ENCODE measurements at regions not wholly inside any gene's neighbourhood (a gene's known extent, or its start where the extent isn't known, plus 50 kb on each side); places are given as distances from the start of the nearest gene placed in this dataset.
"Not testable (repeated sequence)": the region's sequence is repeated elsewhere in the genome, so short reads cannot be mapped to it uniquely, and the experiment has no call there.

DNA sequence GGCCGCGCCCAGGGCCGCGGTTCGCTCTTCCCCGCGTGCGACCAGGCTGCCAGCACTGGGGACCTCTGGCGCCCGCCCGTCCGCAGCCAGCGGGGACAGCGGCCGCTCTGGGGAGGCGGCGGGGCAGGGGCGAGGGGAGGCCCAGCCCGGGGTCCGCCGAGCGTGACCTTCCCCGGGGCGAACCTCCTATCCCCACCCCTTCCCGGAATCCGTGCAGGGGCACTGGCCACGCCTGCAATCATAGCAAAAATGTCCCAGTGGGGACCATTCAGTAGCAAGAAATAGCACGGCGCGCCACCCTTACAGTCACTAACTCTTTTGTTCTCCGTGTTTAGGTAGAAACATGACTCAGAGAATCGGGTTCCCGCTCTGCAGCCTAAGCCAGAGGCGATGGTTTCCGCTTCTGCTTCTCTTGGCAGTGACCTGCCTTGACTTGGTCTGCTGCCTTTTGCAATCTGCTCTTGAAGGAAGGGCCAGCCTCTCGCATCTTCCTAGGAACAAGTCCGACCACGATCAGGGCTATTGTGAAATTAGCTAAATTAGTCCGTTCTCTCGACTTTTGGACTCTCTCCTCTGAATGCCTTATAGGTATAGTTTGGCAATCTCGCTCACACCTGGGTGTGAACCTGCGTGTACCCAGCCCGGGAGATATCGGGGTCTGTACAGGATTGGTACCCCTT is 79.3 kb upstream of the ACBD5 start:
- H3K4me1 ChIP-seq (ENCODE audit: control insufficient read depth in 1 of 2, insufficient read depth in 1 of 2, low read depth in 1 of 2, low read length in 1 of 2): peaks cover 22 to 29% of the 10 kb centered on the region in 2 experiments
- H3K27ac ChIP-seq: peak overlapping the region; percentile 85
- TF ChIP-seq, protein P1, sequence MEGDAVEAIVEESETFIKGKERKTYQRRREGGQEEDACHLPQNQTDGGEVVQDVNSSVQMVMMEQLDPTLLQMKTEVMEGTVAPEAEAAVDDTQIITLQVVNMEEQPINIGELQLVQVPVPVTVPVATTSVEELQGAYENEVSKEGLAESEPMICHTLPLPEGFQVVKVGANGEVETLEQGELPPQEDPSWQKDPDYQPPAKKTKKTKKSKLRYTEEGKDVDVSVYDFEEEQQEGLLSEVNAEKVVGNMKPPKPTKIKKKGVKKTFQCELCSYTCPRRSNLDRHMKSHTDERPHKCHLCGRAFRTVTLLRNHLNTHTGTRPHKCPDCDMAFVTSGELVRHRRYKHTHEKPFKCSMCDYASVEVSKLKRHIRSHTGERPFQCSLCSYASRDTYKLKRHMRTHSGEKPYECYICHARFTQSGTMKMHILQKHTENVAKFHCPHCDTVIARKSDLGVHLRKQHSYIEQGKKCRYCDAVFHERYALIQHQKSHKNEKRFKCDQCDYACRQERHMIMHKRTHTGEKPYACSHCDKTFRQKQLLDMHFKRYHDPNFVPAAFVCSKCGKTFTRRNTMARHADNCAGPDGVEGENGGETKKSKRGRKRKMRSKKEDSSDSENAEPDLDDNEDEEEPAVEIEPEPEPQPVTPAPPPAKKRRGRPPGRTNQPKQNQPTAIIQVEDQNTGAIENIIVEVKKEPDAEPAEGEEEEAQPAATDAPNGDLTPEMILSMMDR (IDR thresholded peaks at IDR 0.05): no peak
- H3K9me3 ChIP-seq: no peaks in the 10 kb centered on the region
- no peaks in the 10 kb centered on the region for H3K27me3 ChIP-seq
- no peaks in the 10 kb centered on the region for H3K36me3 ChIP-seq
- peak overlapping the region; percentile 60 to 61 for H3K4me3 ChIP-seq (ENCODE audit: low read depth in 1 of 2, low read length in 1 of 2)

DNA sequence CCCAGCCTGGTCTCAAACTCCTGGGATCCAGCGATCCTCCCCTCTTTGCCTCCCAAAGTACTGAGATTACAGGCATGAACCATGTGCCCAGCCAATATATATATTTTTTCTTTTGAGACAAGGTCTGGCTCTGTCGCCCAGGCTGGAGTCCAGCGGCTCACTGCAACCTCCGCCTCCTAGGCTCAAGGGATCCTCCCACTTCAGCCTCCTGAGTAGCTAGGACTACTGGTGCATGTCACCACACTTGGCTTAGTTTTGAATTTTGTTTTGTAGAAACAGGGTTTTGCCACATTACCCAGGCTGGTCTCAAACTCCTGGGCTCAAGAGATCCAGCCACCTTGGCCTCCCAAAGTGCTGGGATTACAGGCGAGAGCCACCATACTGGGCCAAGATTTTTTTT is 78.5 kb upstream of the ACBD5 start:
- peaks cover 24 to 31% of the 10 kb centered on the region in 2 experiments for H3K4me1 ChIP-seq (ENCODE audit: control insufficient read depth in 1 of 2, insufficient read depth in 1 of 2, low read depth in 1 of 2, low read length in 1 of 2)
- peak overlapping the region; percentile 60 to 61 for H3K4me3 ChIP-seq (ENCODE audit: low read depth in 1 of 2, low read length in 1 of 2)
- H3K9me3 ChIP-seq, H3K36me3 ChIP-seq, H3K27me3 ChIP-seq: not testable (repeated sequence)
- H3K27ac ChIP-seq: peak overlapping the region; percentile 85

DNA sequence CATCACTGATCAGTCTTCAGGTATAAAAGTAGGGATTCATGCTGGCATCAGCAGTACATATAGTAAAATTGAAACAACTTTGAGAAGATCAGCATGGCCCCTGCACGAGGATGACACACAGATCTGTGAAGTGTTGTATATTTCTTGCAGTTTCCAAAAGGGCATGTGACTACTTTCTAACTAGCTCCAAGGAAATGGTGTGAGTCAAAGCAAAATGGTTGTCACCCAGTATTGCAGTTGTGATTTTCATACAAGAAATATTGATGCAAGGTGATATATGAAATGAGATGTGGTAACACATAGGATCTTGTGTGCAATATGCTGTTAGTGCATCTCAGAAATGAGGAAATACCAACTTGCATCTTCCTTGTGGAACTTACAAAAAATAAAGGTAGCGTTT is 74.5 kb upstream of the ACBD5 start:
- peak overlapping the region; percentile 43 for H3K27ac ChIP-seq
- H3K4me1 ChIP-seq (ENCODE audit: control insufficient read depth in 1 of 2, insufficient read depth in 1 of 2, low read depth in 1 of 2, low read length in 1 of 2): peaks cover 17 to 22% of the 10 kb centered on the region in 2 experiments
- H3K27me3 ChIP-seq; H3K36me3 ChIP-seq; H3K9me3 ChIP-seq; H3K4me3 ChIP-seq (ENCODE audit: low read depth in 1 of 2, low read length in 1 of 2): not testable (repeated sequence)

DNA sequence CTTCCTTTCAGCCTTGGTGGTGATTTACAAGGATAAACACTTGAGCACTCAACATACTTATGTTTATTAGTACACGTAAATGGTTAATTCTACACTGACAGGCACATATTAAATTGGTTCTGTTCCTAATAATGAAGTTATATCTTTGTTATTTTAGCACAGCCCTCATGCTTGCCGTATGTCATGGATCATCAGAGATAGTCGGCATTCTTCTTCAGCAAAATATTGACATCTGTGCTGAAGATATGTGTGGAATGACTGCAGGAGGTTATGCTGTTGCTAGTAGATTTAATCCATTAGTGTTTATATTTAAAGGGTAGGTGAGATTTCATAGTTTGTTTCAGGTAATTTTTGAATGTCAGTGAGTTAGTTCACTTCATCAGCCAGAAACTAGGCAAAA is 73.0 kb upstream of the ACBD5 start:
- peaks cover 7 to 10% of the 10 kb centered on the region in 2 experiments for H3K4me1 ChIP-seq (ENCODE audit: control insufficient read depth in 1 of 2, insufficient read depth in 1 of 2, low read depth in 1 of 2, low read length in 1 of 2)
- not testable (repeated sequence) for H3K9me3 ChIP-seq; H3K4me3 ChIP-seq (ENCODE audit: low read depth in 1 of 2, low read length in 1 of 2); H3K36me3 ChIP-seq; H3K27ac ChIP-seq; H3K27me3 ChIP-seq

DNA sequence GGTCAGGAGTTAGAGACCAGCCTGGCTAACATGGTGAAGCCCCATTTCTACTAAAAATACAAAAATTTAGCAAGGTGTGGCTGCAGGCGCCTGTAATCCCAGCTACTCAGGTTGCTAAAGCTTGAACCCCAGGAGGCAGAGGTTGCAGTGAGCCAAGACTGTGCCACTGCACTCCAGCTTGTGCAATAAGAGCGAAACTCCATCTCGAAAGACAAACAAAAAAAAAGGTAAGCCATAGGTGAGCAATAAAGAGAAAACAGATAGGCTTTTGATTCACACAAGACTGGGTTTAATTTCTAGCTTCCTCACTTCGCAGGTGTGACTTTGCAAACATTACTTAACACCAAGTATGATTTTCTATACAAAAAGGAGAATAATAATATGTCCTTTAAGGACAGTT is 72.3 kb upstream of the ACBD5 start:
- no peak overlapping the region for H3K27ac ChIP-seq
- no peaks in the 10 kb centered on the region for H3K9me3 ChIP-seq
- peaks cover 7 to 10% of the 10 kb centered on the region in 2 experiments for H3K4me1 ChIP-seq (ENCODE audit: control insufficient read depth in 1 of 2, insufficient read depth in 1 of 2, low read depth in 1 of 2, low read length in 1 of 2)
- H3K27me3 ChIP-seq: no peaks in the 10 kb centered on the region
- H3K4me3 ChIP-seq (ENCODE audit: low read depth in 1 of 2, low read length in 1 of 2): no peak overlapping the region
- no peaks in the 10 kb centered on the region for H3K36me3 ChIP-seq
- TF ChIP-seq, protein P1 (IDR thresholded peaks at IDR 0.05): no peak

DNA sequence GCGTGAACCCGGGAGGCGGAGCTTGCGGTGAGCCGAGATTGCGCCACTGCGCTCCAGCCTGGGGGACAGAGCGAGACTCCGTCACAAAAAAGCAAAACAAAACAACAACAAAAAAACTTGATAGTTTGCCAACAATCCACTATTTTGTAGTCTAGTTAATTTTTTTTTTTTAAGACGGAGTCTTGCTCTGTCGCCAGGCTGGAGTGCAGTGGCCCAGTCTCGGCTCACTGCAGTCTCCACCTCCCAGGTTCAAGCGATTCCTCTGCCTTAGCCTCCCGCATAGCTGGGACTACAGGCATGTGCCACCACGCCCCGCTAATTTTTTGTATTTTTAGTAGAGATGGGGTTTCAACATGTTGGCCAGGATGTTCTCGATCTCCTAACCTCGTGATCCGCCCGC is 71.2 kb upstream of the ACBD5 start:
- H3K4me1 ChIP-seq (ENCODE audit: control insufficient read depth in 1 of 2, insufficient read depth in 1 of 2, low read depth in 1 of 2, low read length in 1 of 2): peaks cover 7 to 10% of the 10 kb centered on the region in 2 experiments
- H3K27me3 ChIP-seq; H3K27ac ChIP-seq; H3K9me3 ChIP-seq; H3K36me3 ChIP-seq; H3K4me3 ChIP-seq (ENCODE audit: low read depth in 1 of 2, low read length in 1 of 2): not testable (repeated sequence)

DNA sequence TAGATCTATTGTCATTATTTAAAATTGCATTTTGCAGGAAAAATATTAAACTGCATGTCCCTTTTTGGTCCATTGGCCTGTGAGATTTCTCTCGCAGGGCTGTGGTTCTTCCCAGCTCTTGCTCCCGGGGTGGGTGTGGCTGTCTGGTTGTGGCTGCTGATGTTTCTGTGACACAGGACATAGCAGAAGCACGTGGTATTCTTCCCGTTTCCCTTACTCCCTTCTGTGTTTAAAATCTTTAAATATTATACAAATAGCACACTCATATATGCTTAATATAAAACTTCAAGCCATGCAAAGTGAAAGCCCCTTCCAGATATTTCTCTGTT is 57.9 kb upstream of the ACBD5 start:
- H3K4me1 ChIP-seq (ENCODE audit: control insufficient read depth in 1 of 2, insufficient read depth in 1 of 2, low read depth in 1 of 2, low read length in 1 of 2); H3K27me3 ChIP-seq; H3K9me3 ChIP-seq; H3K4me3 ChIP-seq (ENCODE audit: low read depth in 1 of 2, low read length in 1 of 2); H3K36me3 ChIP-seq; H3K27ac ChIP-seq: not testable (repeated sequence)

DNA sequence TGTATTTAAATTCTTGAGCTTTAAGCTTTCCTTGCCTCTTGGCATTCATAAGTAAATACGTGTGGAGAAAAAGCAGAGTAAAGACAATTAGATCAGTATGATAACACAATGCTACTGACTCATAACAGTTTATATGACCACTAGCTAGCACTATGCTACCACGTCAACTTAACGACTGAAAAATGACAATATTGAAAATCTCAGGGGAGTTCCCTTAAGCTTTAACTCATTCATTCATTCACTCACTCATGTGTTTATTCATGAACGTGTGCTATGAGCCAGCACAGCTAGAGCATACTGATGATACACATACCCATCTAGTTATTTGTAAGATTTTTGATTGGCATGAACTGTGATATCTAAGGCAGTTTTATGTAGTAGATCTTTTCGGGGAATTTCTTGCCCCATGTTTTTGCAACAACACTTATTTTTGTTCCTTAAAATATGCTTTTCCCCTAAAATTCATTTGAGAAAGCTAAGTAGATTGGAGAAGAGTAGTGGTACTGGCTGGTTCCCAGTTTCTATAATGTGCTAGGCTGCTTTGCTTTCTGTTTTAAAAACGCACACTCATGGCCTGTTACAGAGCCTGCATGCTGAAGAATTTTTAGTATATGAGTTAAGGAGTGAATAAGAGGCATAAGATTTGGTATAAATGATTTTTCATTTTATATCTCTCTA is 57.4 kb upstream of the ACBD5 start:
- no peaks in the 10 kb centered on the region for H3K4me1 ChIP-seq (ENCODE audit: control insufficient read depth in 1 of 2, insufficient read depth in 1 of 2, low read depth in 1 of 2, low read length in 1 of 2)
- no peaks in the 10 kb centered on the region for H3K9me3 ChIP-seq
- no peaks in the 10 kb centered on the region for H3K27me3 ChIP-seq
- no peak overlapping the region for H3K4me3 ChIP-seq (ENCODE audit: low read depth in 1 of 2, low read length in 1 of 2)
- H3K27ac ChIP-seq: no peak overlapping the region
- no peaks in the 10 kb centered on the region for H3K36me3 ChIP-seq
- TF ChIP-seq, protein P1 (IDR thresholded peaks at IDR 0.05): no peak

DNA sequence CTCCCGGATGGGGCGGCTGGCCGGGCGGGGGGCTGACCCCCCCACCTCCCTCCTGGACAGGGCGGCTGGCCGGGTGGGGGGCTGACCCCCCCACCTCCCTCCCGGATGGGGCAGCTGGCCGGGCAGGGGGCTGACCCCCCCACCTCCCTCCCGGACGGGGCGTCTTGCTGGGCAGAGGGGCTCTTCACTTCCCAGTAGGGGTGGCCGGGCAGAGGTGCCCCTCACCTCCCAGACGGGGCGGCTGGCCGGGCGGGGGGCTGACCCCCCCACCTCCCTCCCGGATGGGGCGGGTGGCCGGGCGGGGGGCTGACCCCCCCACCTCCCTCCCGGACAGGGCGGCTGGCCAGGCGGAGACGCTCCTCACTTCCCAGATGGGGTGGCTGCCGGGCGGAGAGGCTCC is 55.7 kb upstream of the ACBD5 start:
- not testable (repeated sequence) for H3K4me3 ChIP-seq (ENCODE audit: low read depth in 1 of 2, low read length in 1 of 2); H3K36me3 ChIP-seq; H3K27ac ChIP-seq; H3K9me3 ChIP-seq; H3K4me1 ChIP-seq (ENCODE audit: control insufficient read depth in 1 of 2, insufficient read depth in 1 of 2, low read depth in 1 of 2, low read length in 1 of 2); H3K27me3 ChIP-seq

DNA sequence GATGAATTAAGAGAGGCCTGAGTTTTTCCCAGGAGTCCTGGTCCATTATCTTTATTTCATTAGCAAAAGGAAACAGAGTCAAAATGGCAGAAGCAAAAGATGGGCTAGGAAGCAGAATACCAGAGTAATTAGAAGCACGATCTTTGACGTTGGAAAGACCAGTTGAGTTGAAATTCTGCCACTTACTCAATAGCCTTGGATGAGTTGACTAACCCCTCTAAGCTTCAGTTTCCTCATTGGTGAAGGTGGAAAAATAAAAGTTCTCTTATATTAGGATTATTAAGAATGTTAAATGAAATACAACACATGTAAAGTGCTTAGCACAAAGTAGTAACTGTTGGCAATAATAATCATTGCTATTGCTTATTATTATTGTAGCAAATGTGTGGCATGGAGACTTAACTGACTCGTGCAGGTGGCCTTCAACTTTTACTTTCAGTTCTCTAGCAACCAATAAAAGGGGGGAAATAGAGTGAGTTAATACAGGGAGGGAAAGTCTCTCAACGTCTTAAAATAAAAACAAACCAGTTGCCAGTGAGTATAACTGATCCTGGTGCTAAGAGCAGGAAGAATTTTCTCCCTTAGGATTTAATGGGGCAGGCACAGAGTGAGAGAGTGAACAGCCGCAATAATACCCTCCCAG is 50.8 kb upstream of the ACBD5 start:
- not testable (repeated sequence) for H3K27ac ChIP-seq; H3K36me3 ChIP-seq; H3K4me3 ChIP-seq (ENCODE audit: low read depth in 1 of 2, low read length in 1 of 2); H3K9me3 ChIP-seq; H3K4me1 ChIP-seq (ENCODE audit: control insufficient read depth in 1 of 2, insufficient read depth in 1 of 2, low read depth in 1 of 2, low read length in 1 of 2); H3K27me3 ChIP-seq

All from neutrophil (primary cell).